HCT116 (cell line): ENCODE measurements at regions not wholly inside any gene's neighbourhood (a gene's known extent, or its start where the extent isn't known, plus 50 kb on each side); places are given as distances from the start of the nearest gene placed in this dataset.
"Not testable (repeated sequence)": the region's sequence is repeated elsewhere in the genome, so short reads cannot be mapped to it uniquely, and the experiment has no call there.

Experiments
- ATAC-seq: fragments of 200-7000 bp; cut with Tn5 transposase; 2 replicates; pipeline ENCODE4 v1.9.1; 2020; ENCODE audit warnings: mild to moderate bottlenecking, moderate library complexity
- BruUV-seq: library from RNA; stranded (reverse); fragments of 400-500 nt; replicated peaks from 2 replicates; lab custom pipeline; 2021; lab: Mats Ljungman, UMichigan
- CTCF ChIA-PET: fragments of 300-600 bp; sonication (Branson Sonifier 250); formaldehyde crosslinking; loops from one replicate; lab custom pipeline; 2021; ENCODE audit warnings: antibody characterized with exemption; lab: Charles Lee
- POLR2A ChIA-PET: fragments of 300-600, 350-600 bp; sonication (Branson Sonifier 250); formaldehyde crosslinking; loops from one replicate; lab custom pipeline; 2021; ENCODE audit warnings: antibody characterized with exemption; lab: Charles Lee
- RAD21 ChIA-PET, 2 experiments: fragments of 300-600 bp; sonication (Branson Sonifier 250); formaldehyde crosslinking; loops; one replicate each; lab custom pipeline; 2023; ENCODE audit warnings: low total read pairs in 2 of 2; ENCODE audit not compliant: uncharacterized antibody in 2 of 2, unreplicated experiment in 2 of 2, low non-redundant PET in 1 of 2; lab: Charles Lee
- DNase-seq: peaks from one replicate; pipeline ENCODE4 v3.0.0-alpha.2; 2010; ENCODE audit warnings: low read depth, low spot score
- H2AFZ ChIP-seq: fragments of 200-600 bp; shearing (Covaris generic), sonication (generic); 2 replicates; pipeline ENCODE4 v1.6.1; 2017; ENCODE audit warnings: low read depth, mixed run types, mixed read lengths, antibody characterized with exemption, low read length; ENCODE audit not compliant: poor library complexity, severe bottlenecking
- H3K27ac ChIP-seq: 2 replicates; pipeline ENCODE4 v1.5.1; 2012; ENCODE audit warnings: low read depth, low read length
- H3K27me3 ChIP-seq: fragments of 200-600 bp; sonication (generic); 2 replicates; pipeline ENCODE4 v1.6.1; 2016; ENCODE audit warnings: mixed run types, low read length, mixed read lengths; ENCODE audit not compliant: insufficient read depth
- H3K36me3 ChIP-seq, 2 experiments: fragments of 200-500 bp in 1 of 2; fragments of 200-600 bp in 1 of 2; sonication (Bioruptor generic) in 1 of 2; sonication (generic) in 1 of 2; 2 replicates each; pipeline versions ENCODE4 v1.5.1 to v1.6.1; 2014 to 2016; ENCODE audit warnings: low read length in 2 of 2, inconsistent platforms in 1 of 2, mixed read lengths in 1 of 2, mixed run types in 1 of 2; ENCODE audit not compliant: insufficient read depth in 2 of 2, control insufficient read depth in 1 of 2
- H3K4me1 ChIP-seq, 2 experiments: fragments of 200-600 bp in 1 of 2; sonication (generic) in 1 of 2; 2 replicates each; pipeline versions ENCODE4 v1.5.1 to v1.6.1; 2012 to 2017; ENCODE audit warnings: low read length in 2 of 2, inconsistent platforms in 1 of 2, mild to moderate bottlenecking in 1 of 2, mixed read lengths in 1 of 2, mixed run types in 1 of 2, moderate library complexity in 1 of 2; ENCODE audit not compliant: insufficient read depth in 2 of 2, control insufficient read depth in 1 of 2
- H3K4me2 ChIP-seq: fragments of 200-600 bp; sonication (generic); 2 replicates; pipeline ENCODE4 v1.6.1; 2017; ENCODE audit warnings: mixed run types, low read length, mixed read lengths
- H3K4me3 ChIP-seq, 2 experiments: fragments of 200-600 bp in 1 of 2; sonication (generic) in 1 of 2; replicated peaks in 1 of 2; 2 replicates each; pipeline ENCODE4 v1.5.1; 2011 to 2016; ENCODE audit warnings: low read length in 2 of 2, control low read depth in 1 of 2, low read depth in 1 of 2, mild to moderate bottlenecking in 1 of 2, mixed read lengths in 1 of 2, mixed run types in 1 of 2
- H3K79me2 ChIP-seq: fragments of 200-600 bp; sonication (generic); 2 replicates; pipeline ENCODE4 v1.6.1; 2017; ENCODE audit warnings: mild to moderate bottlenecking, mixed run types, low read length, moderate library complexity, mixed read lengths; ENCODE audit not compliant: insufficient read depth
- H3K9ac ChIP-seq: fragments of 200-600 bp; sonication (generic); 2 replicates; pipeline ENCODE4 v1.6.1; 2016; ENCODE audit warnings: low read length, mixed read lengths
- H3K9me2 ChIP-seq: fragments of 200-600 bp; sonication (generic), shearing (Covaris generic); 2 replicates; pipeline ENCODE4 v1.6.1; 2017; ENCODE audit warnings: mixed run types, mild to moderate bottlenecking, moderate library complexity; ENCODE audit not compliant: insufficient read depth
- H3K9me3 ChIP-seq, 2 experiments: fragments of 200-500 bp in 1 of 2; fragments of 200-600 bp in 1 of 2; sonication (Bioruptor generic) in 1 of 2; sonication (generic) in 1 of 2; 2 replicates each; pipeline ENCODE4 v1.6.1; 2014 to 2017; ENCODE audit warnings: low read length in 2 of 2, mixed read lengths in 2 of 2, inconsistent platforms in 1 of 2, low read depth in 1 of 2, mild to moderate bottlenecking in 1 of 2, mixed run types in 1 of 2, moderate library complexity in 1 of 2; ENCODE audit not compliant: control insufficient read depth in 1 of 2, insufficient read depth in 1 of 2
- H4K20me1 ChIP-seq: fragments of 200-600 bp; sonication (generic), shearing (Covaris generic); 2 replicates; pipeline ENCODE4 v1.6.1; 2017; ENCODE audit warnings: mixed run types, mild to moderate bottlenecking, moderate library complexity; ENCODE audit not compliant: insufficient read depth
- ATF3 ChIP-seq: IDR thresholded peaks from 2 replicates; pipeline ENCODE4 v1.6.1; 2012
- CBX3 ChIP-seq: IDR thresholded peaks from 2 replicates; pipeline ENCODE4 v1.6.1; 2012; ENCODE audit warnings: low read depth
- CEBPB ChIP-seq: IDR thresholded peaks from 2 replicates; pipeline ENCODE4 v1.6.1; 2012; ENCODE audit warnings: low read depth
- ELF1 ChIP-seq: IDR thresholded peaks from 2 replicates; pipeline ENCODE4 v1.6.1; 2012; ENCODE audit warnings: low read depth, borderline replicate concordance
- EZH2 ChIP-seq: fragments of 200-600 bp; sonication (generic); IDR thresholded peaks from 2 replicates; pipeline ENCODE4 v1.6.1; 2017; ENCODE audit warnings: antibody characterized with exemption, mixed run types
- EZH2phosphoT487 ChIP-seq: fragments of 200-600 bp; IDR thresholded peaks from 2 replicates; pipeline ENCODE4 v1.6.1; 2018; ENCODE audit warnings: antibody characterized with exemption, borderline replicate concordance
- FOSL1 ChIP-seq: IDR thresholded peaks from 2 replicates; pipeline ENCODE4 v1.6.1; 2012; ENCODE audit warnings: low read depth
- JUND ChIP-seq: IDR thresholded peaks from 2 replicates; pipeline ENCODE4 v1.6.1; 2012
- MAX ChIP-seq: IDR thresholded peaks from 2 replicates; pipeline ENCODE4 v1.6.1; 2012
- POLR2AphosphoS5 ChIP-seq: IDR thresholded peaks from 2 replicates; pipeline ENCODE4 v1.6.1; 2011; ENCODE audit warnings: mild to moderate bottlenecking, low read depth, low read length, moderate library complexity
- REST ChIP-seq: IDR thresholded peaks from 2 replicates; pipeline ENCODE4 v1.6.1; 2012; ENCODE audit warnings: low read depth
- SIN3A ChIP-seq: IDR thresholded peaks from 2 replicates; pipeline ENCODE4 v1.6.1; 2012; ENCODE audit warnings: low read depth
- SRF ChIP-seq: IDR thresholded peaks from 2 replicates; pipeline ENCODE4 v1.6.1; 2012; ENCODE audit warnings: low read depth
- intact Hi-C: fragments of 100-400 bp; cut with micrococcal nuclease; formaldehyde crosslinking; loops from 2 replicates; pipeline ENCODE4 v1.10.0; 2022

GRCh38 chrX:73357294-73357693, 89.6 kb upstream of the CDX4 start:
- H3K9me2 ChIP-seq, H3K4me3 ChIP-seq, RAD21 ChIA-PET, intact Hi-C loops, H3K4me2 ChIP-seq, DNase-seq, POLR2A ChIA-PET, H3K36me3 ChIP-seq, H4K20me1 ChIP-seq, ATAC-seq, H3K27ac ChIP-seq, H3K9me3 ChIP-seq, H3K9ac ChIP-seq, CTCF ChIA-PET, H3K4me1 ChIP-seq, BruUV-seq, H3K27me3 ChIP-seq, H3K79me2 ChIP-seq, H2AFZ ChIP-seq: not testable (repeated sequence)

- ChIA-PET POLR2A (no interaction called here), RAD21 (no interaction called here)
- no peak for TF ChIP-seq JUND
- TF ChIP-seq, all 23 proteins: peak for 0
- no peak overlapping the region for H3K4me3 ChIP-seq
- H3K27ac ChIP-seq, result no peak overlapping the region
- no peak for ATAC-seq
- CTCF ChIA-PET, result no interaction called here
- no peaks in the 10 kb centered on the region for H3K9me3 ChIP-seq
- H3K27me3 ChIP-seq, result no peaks in the 10 kb centered on the region
- no peak overlapping the region for H3K4me2 ChIP-seq
- H3K9ac ChIP-seq, result no peak overlapping the region
- no peak overlapping the region for H2AFZ ChIP-seq
- no peaks in the 10 kb centered on the region for H4K20me1 ChIP-seq
- intact Hi-C loops, result no loop called here
- DNase-seq, result no peak
- H3K79me2 ChIP-seq, result no peaks in the 10 kb centered on the region
- H3K9me2 ChIP-seq, result no peaks in the 10 kb centered on the region
- H3K4me1 ChIP-seq, result no peaks in the 10 kb centered on the region
- BruUV-seq, result no TSS peak
- no peaks in the 10 kb centered on the region for H3K36me3 ChIP-seq
Observed at GRCh38 chrX:73348977-73349376, 97.9 kb upstream of the CDX4 start.

GRCh38 chrX:73337366-73337765, 109.5 kb upstream of the CDX4 start:
- H3K36me3 ChIP-seq, result no peaks in the 10 kb centered on the region
- ATAC-seq (no peak), DNase-seq (no peak)
- CTCF ChIA-PET, result no interaction called here
- BruUV-seq, result no TSS peak
- H3K79me2 ChIP-seq, result no peaks in the 10 kb centered on the region
- H4K20me1 ChIP-seq, result no peaks in the 10 kb centered on the region
- no peak overlapping the region for H3K27ac ChIP-seq
- POLR2A ChIA-PET, result no interaction called here
- no peak overlapping the region for H3K4me3 ChIP-seq
- no peaks in the 10 kb centered on the region for H3K9me2 ChIP-seq
- H3K9ac ChIP-seq, result no peak overlapping the region
- no peaks in the 10 kb centered on the region for H3K9me3 ChIP-seq
- RAD21 ChIA-PET, result no interaction called here
- intact Hi-C loops, result no loop called here
- no peak overlapping the region for H2AFZ ChIP-seq
- H3K4me1 ChIP-seq, result no peaks in the 10 kb centered on the region
- H3K4me2 ChIP-seq, result no peak overlapping the region
- no peaks in the 10 kb centered on the region for H3K27me3 ChIP-seq
- no peak for TF ChIP-seq JUND
- no peak for TF ChIP-seq ATF3
- TF ChIP-seq SRF, result no peak
- no peak for TF ChIP-seq REST
- no peak for TF ChIP-seq EZH2phosphoT487
- TF ChIP-seq EZH2, result no peak
- TF ChIP-seq ELF1, result no peak
- TF ChIP-seq POLR2AphosphoS5, result no peak
- TF ChIP-seq CBX3, result no peak
- no peak for TF ChIP-seq CEBPB
- no peak for TF ChIP-seq SIN3A
- TF ChIP-seq MAX, result no peak
- TF ChIP-seq FOSL1, result no peak
